ENCODE measurements at regions not wholly inside any gene's neighbourhood (a gene's known extent, or its start where the extent isn't known, plus 50 kb on each side); places are given as distances from the start of the nearest gene placed in this dataset.

DNA sequence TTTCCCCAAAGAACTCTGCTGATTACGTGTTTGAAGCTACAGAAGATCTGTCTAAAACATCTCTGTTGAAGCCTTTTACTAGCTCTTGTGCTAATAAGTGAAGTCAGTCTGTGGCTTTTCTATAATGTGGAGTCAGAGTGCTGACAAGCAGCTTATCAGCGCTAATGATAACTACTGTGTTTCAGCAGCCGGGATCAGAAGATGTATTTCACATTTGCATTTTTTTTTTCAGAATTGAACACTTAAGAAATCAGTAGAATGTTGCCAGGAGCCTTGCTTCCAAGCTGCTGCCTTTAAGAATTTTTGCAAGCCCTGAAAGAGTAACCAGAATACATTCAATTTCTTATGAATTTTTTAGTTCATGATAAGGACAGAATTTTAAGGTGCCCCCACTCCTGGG, 519.4 kb upstream of the NR5A2 start:
- TF ChIP-seq REST (IDR thresholded peaks at IDR 0.05; ENCODE audit: insufficient read depth in 1 of 2, low read depth in 2 of 2, low read length in 2 of 2) (no peak), POLR2AphosphoS5 (IDR thresholded peaks at IDR 0.05; ENCODE audit: low read depth, low read length) (no peak), FOXP2 (optimal IDR thresholded peaks at IDR 0.05; ENCODE audit: borderline replicate concordance, extremely low read depth, extremely low read length, insufficient read depth) (no peak), SIN3A (IDR thresholded peaks at IDR 0.05; ENCODE audit: borderline replicate concordance, insufficient read depth, low read length) (no peak), TAF1 (IDR thresholded peaks at IDR 0.05; ENCODE audit: borderline replicate concordance, insufficient read depth, low read length) (no peak)

- no peak for TF ChIP-seq FOXP2 (optimal IDR thresholded peaks at IDR 0.05; ENCODE audit: borderline replicate concordance, extremely low read depth, extremely low read length, insufficient read depth)
- TF ChIP-seq SIN3A (IDR thresholded peaks at IDR 0.05; ENCODE audit: borderline replicate concordance, insufficient read depth, low read length) = no peak
- TF ChIP-seq POLR2AphosphoS5 (IDR thresholded peaks at IDR 0.05; ENCODE audit: low read depth, low read length) = no peak
- TF ChIP-seq TAF1 (IDR thresholded peaks at IDR 0.05; ENCODE audit: borderline replicate concordance, insufficient read depth, low read length) = no peak
- no peak for TF ChIP-seq REST (IDR thresholded peaks at IDR 0.05; ENCODE audit: insufficient read depth in 1 of 2, low read depth in 2 of 2, low read length in 2 of 2)
Observed at GRCh38 chr1:199508653-199509052, 518.9 kb upstream of the NR5A2 start.

DNA sequence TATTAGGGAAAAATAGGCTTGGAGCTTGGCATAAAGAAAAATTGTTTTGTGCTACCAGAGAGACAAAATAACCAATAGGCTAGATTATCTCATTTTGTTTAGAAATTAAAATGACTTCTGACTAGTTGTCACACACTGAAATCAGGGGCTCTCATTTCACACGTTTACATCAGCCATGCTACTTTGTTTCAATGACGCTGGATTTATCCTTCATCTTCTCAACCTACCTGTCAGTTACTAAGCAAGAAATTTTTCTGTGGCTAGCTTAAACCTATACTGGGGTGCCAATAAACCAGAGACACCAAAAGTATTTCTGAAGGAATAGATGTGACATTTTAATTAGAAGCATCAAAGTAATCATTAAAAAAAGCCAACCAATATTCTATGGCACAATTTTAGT, 518.1 kb upstream of the NR5A2 start:
- TF ChIP-seq SIN3A (IDR thresholded peaks at IDR 0.05; ENCODE audit: borderline replicate concordance, insufficient read depth, low read length) = no peak
- no peak for TF ChIP-seq POLR2AphosphoS5 (IDR thresholded peaks at IDR 0.05; ENCODE audit: low read depth, low read length)
- TF ChIP-seq REST (IDR thresholded peaks at IDR 0.05; ENCODE audit: insufficient read depth in 1 of 2, low read depth in 2 of 2, low read length in 2 of 2) = no peak
- TF ChIP-seq FOXP2 (optimal IDR thresholded peaks at IDR 0.05; ENCODE audit: borderline replicate concordance, extremely low read depth, extremely low read length, insufficient read depth) = no peak
- no peak for TF ChIP-seq TAF1 (IDR thresholded peaks at IDR 0.05; ENCODE audit: borderline replicate concordance, insufficient read depth, low read length)

DNA sequence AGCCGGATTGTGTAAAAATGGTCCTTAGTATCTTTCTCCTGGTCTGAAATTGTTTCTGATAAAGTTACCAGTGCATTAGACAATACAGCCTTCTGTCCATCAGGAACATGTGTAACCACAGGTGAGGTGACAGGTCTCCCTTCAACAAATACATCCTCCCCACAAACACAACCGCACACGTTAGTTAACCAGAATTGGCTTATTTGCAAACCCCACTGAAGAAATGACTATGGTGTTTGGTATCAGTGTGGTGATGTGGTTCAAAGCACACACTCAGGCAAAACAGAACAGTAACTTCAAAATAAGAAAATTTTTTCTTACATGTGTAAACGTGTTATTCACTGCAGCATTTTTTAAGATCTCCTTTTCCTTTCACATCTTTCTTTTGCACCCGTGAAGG, 517.2 kb upstream of the NR5A2 start:
- TF ChIP-seq REST (IDR thresholded peaks at IDR 0.05; ENCODE audit: insufficient read depth in 1 of 2, low read depth in 2 of 2, low read length in 2 of 2) (no peak), POLR2AphosphoS5 (IDR thresholded peaks at IDR 0.05; ENCODE audit: low read depth, low read length) (no peak), FOXP2 (optimal IDR thresholded peaks at IDR 0.05; ENCODE audit: borderline replicate concordance, extremely low read depth, extremely low read length, insufficient read depth) (no peak), TAF1 (IDR thresholded peaks at IDR 0.05; ENCODE audit: borderline replicate concordance, insufficient read depth, low read length) (no peak), SIN3A (IDR thresholded peaks at IDR 0.05; ENCODE audit: borderline replicate concordance, insufficient read depth, low read length) (no peak)

Measured in PFSK-1 (cell line).